GM12874 (cell line): ENCODE measurements at regions not wholly inside any gene's neighbourhood (a gene's known extent, or its start where the extent isn't known, plus 50 kb on each side); places are given as distances from the start of the nearest gene placed in this dataset.

Experiments
- TF ChIP-seq, protein P1 (sequence below): IDR thresholded peaks from 2 replicates; pipeline ENCODE4 v1.5.1; 2011; ENCODE audit warnings: low read depth, mild to moderate bottlenecking, control low read depth, low read length, moderate library complexity; ENCODE audit not compliant: insufficient read depth

DNA sequence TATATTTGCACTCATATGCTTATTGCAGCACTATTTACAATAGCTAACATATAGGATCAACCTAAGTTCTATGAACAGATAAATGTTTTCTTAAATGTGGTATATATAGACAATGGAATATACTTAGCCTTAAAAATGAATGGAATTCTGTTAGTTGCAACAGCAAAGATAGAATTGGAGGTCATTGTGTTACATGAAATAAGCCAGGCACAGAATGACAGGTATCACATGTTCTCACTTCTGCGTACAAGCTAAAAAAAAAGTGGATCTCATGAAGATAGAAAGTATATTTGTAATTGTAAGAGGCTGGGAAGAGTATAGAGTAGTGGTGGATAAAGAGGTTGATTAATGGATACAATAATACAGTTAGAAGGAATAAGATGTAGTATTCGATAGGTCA lies 255.5 kb upstream of the SETBP1 start:
- TF ChIP-seq, protein P1, sequence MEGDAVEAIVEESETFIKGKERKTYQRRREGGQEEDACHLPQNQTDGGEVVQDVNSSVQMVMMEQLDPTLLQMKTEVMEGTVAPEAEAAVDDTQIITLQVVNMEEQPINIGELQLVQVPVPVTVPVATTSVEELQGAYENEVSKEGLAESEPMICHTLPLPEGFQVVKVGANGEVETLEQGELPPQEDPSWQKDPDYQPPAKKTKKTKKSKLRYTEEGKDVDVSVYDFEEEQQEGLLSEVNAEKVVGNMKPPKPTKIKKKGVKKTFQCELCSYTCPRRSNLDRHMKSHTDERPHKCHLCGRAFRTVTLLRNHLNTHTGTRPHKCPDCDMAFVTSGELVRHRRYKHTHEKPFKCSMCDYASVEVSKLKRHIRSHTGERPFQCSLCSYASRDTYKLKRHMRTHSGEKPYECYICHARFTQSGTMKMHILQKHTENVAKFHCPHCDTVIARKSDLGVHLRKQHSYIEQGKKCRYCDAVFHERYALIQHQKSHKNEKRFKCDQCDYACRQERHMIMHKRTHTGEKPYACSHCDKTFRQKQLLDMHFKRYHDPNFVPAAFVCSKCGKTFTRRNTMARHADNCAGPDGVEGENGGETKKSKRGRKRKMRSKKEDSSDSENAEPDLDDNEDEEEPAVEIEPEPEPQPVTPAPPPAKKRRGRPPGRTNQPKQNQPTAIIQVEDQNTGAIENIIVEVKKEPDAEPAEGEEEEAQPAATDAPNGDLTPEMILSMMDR = no peak

DNA sequence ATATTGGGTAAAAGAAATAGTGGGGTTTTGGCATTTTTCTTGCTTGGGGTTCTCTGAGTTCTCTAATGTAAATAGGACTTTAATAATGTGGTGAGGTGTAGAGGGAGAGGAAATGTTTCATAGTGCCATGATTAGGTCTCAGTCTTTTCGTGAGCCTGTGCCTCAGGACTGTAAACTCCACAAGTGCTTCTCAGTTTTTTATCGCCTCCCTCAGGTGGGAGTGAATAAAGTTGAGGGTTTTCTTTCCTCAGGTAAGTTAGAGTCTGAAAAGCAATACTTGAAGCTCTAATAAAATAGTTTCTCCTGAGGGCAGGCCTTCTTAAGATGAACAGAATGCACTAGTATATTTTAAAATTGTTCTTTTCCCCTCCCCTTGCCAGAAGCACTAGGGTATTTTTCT lies 243.1 kb upstream of the SETBP1 start:
- TF ChIP-seq, protein P1 = no peak

DNA sequence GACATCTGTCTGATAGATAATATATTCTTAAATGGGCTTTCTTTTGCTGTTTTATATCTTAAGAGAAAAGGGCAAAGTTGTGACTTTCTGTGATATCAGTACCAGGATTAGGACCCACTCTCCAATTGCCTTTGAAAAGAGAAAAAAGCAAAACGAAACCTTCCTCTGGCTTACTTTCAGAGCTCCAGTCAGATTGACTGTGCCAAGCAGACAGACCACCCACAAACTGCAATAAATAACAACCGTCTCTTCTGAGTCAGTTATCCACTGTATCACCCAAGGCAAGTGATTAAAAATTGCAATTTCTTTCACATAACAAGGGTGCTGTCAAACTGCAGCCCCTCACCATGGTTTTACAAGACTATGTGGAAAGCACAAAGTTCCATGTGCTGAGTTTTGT lies 230.5 kb upstream of the SETBP1 start:
- TF ChIP-seq, protein P1 = no peak

DNA sequence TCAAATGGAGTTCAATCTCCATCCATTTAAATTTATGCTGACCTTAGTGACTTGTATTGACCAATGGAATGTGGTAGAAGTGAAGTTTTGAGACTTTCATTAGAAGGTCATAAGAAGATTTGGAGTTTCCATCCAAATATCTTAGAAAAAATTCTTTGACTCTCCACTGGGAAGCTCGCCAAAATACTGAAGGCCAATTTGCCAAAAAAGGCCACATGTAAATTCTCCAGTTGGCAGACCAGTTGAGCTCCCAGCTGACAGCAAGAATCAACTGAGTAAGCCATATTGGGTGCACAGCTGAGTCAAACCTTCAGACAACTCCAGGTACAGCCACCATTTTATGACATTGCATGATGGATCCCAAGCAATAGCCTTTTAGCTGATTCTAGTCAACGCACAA lies 228.3 kb upstream of the SETBP1 start:
- TF ChIP-seq, protein P1 = no peak

DNA sequence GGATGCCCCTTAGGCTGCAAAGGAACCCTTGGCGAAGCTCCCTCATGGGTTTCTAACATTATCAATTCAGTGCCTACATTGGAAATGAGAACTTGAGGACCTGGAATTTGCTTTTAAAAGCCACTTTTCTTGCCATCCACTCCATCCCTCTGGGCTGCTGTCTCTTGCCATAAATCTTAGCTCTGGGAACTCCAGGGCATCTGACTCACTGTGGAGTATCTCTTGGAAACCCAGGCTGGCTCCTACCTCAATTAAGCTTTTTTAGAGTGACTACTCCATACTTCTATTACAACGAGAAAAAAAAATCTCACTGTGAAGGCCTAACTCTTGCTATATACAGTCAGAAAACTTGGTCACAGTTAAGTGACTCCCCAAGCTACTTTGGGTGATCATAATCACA lies 227.2 kb upstream of the SETBP1 start:
- TF ChIP-seq, protein P1 = no peak

DNA sequence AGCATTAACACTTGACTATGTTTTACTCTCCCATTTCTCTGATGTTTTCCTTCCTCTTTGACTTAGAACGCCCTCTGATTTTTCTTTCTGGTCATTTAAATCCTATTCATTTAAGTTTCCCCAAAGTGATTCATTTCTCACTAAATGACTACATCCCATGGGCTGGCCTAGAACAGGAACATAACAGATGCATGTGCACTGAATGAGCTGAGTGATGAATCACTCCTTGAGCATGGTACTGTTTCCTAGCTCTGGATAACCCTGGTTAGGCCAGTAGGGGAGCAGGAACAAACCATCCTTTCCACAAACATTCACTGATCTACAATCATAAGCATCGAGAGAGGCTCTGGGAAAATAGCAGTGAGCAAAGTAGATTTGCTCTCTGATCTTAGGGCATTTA lies 221.9 kb upstream of the SETBP1 start:
- TF ChIP-seq, protein P1 = no peak

DNA sequence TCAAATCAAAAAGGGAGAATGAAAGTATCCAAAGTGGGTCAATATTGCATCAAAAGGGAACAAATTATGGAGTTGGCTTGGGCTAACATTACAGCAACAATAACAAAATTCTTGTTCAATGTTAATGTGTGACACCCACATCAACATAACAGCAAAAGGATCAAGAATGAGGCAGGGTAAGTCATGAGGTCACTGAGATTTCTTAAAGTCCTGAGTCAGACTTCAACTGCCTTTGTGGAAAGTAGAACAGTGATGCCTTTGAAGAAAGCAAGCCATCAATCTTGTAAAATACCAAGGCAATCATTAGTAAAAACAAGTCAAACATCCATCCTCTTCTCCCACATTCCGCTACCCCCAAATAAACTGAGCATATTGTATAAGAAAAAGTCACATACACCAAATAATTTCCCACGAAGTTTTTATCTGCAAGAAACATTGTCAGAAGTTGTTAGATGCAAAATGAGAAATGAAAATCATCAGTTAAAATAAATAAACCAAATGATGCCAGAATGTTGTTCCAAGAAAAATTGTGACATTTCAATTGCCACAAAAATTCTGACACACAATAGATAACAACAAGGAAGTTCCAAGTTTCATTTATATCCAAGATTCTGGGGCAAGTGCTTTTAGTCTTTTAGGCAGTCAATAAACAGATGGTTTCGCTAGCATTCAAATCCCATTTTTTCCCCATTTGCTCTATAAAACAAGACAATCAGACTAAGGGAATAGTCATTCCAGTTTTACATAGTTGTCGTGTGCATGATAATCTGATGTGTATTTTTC lies 216.1 kb upstream of the SETBP1 start:
- TF ChIP-seq, protein P1 = no peak
